ENCODE measurements at regions not wholly inside any gene's neighbourhood (a gene's known extent, or its start where the extent isn't known, plus 50 kb on each side); places are given as distances from the start of the nearest gene placed in this dataset.
"Not testable (repeated sequence)": the region's sequence is repeated elsewhere in the genome, so short reads cannot be mapped to it uniquely, and the experiment has no call there.

- no peak overlapping the region for H3K4me3 Mint-ChIP-seq (ENCODE audit: unreplicated experiment)
Observed at GRCh38 chr6:55931101-55931500, 55.7 kb upstream of the BMP5 start.

GRCh38 chr6:55927713-55928112 lies 52.3 kb upstream of the BMP5 start:
- H3K4me3 Mint-ChIP-seq (ENCODE audit: unreplicated experiment); DNase-seq (ENCODE audit: unreplicated experiment); H3K27me3 Mint-ChIP-seq (ENCODE audit: insufficient read depth, unreplicated experiment); H3K36me3 Mint-ChIP-seq (ENCODE audit: insufficient read depth, unreplicated experiment); H3K4me1 Mint-ChIP-seq (ENCODE audit: insufficient read depth, unreplicated experiment); H3K27ac Mint-ChIP-seq (ENCODE audit: low read depth, unreplicated experiment); BruUV-seq (replicated peaks); CTCF ChIA-PET; intact Hi-C loops (cut with micrococcal nuclease); H3K9me3 Mint-ChIP-seq (ENCODE audit: unreplicated experiment): not testable (repeated sequence)
- POLR2A ChIA-PET: interaction anchor here (0.9 kb wide), 1 partner anchor 293 kb away, joined by 3 read pairs; no protein-coding TSS in a partner anchor

More at GRCh38 chr6:55931101-55931500, 55.7 kb upstream of the BMP5 start:
- Mint-ChIP-seq H3K27ac (ENCODE audit: low read depth, unreplicated experiment) (no peak overlapping the region), H3K27me3 (ENCODE audit: insufficient read depth, unreplicated experiment) (no peaks in the 10 kb centered on the region), H3K36me3 (ENCODE audit: insufficient read depth, unreplicated experiment) (no peaks in the 10 kb centered on the region), H3K4me1 (ENCODE audit: insufficient read depth, unreplicated experiment) (no peaks in the 10 kb centered on the region), H3K9me3 (ENCODE audit: unreplicated experiment) (no peaks in the 10 kb centered on the region)
- ChIA-PET CTCF (interaction anchor here (0.8 kb wide), 1 partner anchor 653 kb away, joined by 3 read pairs; no protein-coding TSS in a partner anchor), POLR2A (no interaction called here)
- no TSS peak for BruUV-seq (replicated peaks)
- DNase-seq (ENCODE audit: unreplicated experiment): no peak
- intact Hi-C loops (cut with micrococcal nuclease): no loop called here
- no peak for TF ChIP-seq CTCF (IDR thresholded peaks at IDR 0.05; ENCODE audit: unreplicated experiment)

DNA sequence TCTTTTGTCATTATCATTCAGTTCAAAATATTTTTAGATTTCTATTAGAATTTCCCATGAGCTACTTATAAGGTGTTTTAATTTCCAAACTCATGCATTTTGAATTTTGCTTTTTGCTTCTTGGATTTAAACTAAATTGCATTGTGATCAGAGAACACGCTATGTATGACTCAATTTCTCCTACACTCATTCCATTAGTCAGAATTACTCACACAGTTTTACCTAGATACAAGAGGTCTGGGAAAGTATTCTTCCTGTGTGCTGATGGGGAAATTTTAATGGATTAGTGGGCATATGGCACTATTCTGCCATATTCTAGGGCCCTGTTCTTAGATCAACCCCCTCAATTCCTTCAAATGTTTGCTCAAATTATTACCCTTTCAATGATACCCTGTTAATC lies 49.9 kb upstream of the BMP5 start:
- no peak overlapping the region for H3K4me3 Mint-ChIP-seq (ENCODE audit: unreplicated experiment)
- H3K27me3 Mint-ChIP-seq (ENCODE audit: insufficient read depth, unreplicated experiment): no peaks in the 10 kb centered on the region
- H3K36me3 Mint-ChIP-seq (ENCODE audit: insufficient read depth, unreplicated experiment): no peaks in the 10 kb centered on the region
- H3K27ac Mint-ChIP-seq (ENCODE audit: low read depth, unreplicated experiment): peak overlapping the region; percentile 1
- peak; percentile 78 for DNase-seq (ENCODE audit: unreplicated experiment)
- no TSS peak for BruUV-seq (replicated peaks)
- POLR2A ChIA-PET: no interaction called here
- no peak for TF ChIP-seq CTCF (IDR thresholded peaks at IDR 0.05; ENCODE audit: unreplicated experiment)
- intact Hi-C loops (cut with micrococcal nuclease): no loop called here
- peaks cover 9% of the 10 kb centered on the region for H3K4me1 Mint-ChIP-seq (ENCODE audit: insufficient read depth, unreplicated experiment)
- CTCF ChIA-PET: no interaction called here
- H3K9me3 Mint-ChIP-seq (ENCODE audit: unreplicated experiment): no peaks in the 10 kb centered on the region

Measured in MCF 10A (cell line).